ENCODE measurements at regions not wholly inside any gene's neighbourhood (a gene's known extent, or its start where the extent isn't known, plus 50 kb on each side); places are given as distances from the start of the nearest gene placed in this dataset.

DNA sequence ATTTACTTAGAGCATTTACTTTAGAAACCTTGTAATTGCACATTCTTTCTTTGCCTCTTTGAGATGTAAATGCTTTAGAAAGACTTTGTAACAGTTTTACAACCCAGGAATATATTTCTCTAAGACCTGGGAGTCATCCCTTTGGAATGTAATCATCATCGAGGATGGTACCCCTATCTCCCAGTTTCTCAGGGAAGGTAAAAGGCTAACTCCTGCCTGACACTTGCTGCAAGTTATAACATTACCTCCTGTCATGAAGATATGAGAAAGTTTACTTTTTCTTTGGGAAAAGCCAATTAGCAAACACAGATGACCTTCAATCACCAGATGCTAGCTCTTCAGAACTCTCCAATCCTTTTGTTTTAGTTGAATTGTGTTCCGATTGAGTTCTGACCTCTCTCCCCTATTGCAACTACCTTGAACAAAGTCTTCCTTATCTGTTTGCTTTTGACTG, 420.3 kb upstream of the FSIP2 start:
- Histone ChIP-seq H3K36me3 (ENCODE audit: control insufficient read depth, insufficient read depth, low read length) (no peaks in the 10 kb centered on the region), H3K9ac (ENCODE audit: insufficient read depth in 1 of 2, low read depth in 2 of 2, low read length in 2 of 2) (no peak overlapping the region), H3K9me3 (replicated peaks; ENCODE audit: control insufficient read depth, insufficient read depth, low read depth, low read length) (no peaks in the 10 kb centered on the region), H4K20me1 (replicated peaks; ENCODE audit: control insufficient read depth, insufficient read depth, low read length) (no peaks in the 10 kb centered on the region), H3K27ac (ENCODE audit: extremely low read depth, low read depth, low read length) (no peak overlapping the region), H3K4me1 (replicated peaks in 1 of 2; ENCODE audit: control insufficient read depth in 2 of 2, insufficient read depth in 2 of 2, low read length in 2 of 2) (no peaks in the 10 kb centered on the region), H3K9me1 (ENCODE audit: control insufficient read depth, insufficient read depth, low read length) (no peaks in the 10 kb centered on the region), H3K79me2 (ENCODE audit: control insufficient read depth, insufficient read depth, low read length) (no peaks in the 10 kb centered on the region), H2AFZ (ENCODE audit: low read depth, low read length) (no peak overlapping the region), H3K4me2 (ENCODE audit: insufficient read depth, low read length) (no peak overlapping the region), H3K27me3 (ENCODE audit: control insufficient read depth in 2 of 2, insufficient read depth in 2 of 2, low read length in 2 of 2) (no peaks in the 10 kb centered on the region), H3K4me3 (no peak overlapping the region)
- ChIA-PET CTCF (ENCODE audit: low intra/inter-chr PET ratio) (no interaction called here), POLR2A (no interaction called here)
- BruUV-seq (replicated peaks) = no TSS peak
- FAIRE-seq (no peak), ATAC-seq (no peak), DNase-seq (ENCODE audit: extremely low read depth in 1 of 4, low spot score in 3 of 4) (no peak)
- WGBS (ENCODE audit: insufficient coverage, low coverage, missing lambda C conversion rate) = 3% methylated on average over 2 of the region's 2 CpGs
- intact Hi-C loops (cut with micrococcal nuclease) (no loop called here), in situ Hi-C loops (cut with MboI) (no loop called here)
- TF ChIP-seq FOS (IDR thresholded peaks at IDR 0.05; ENCODE audit: extremely low read depth, insufficient read length) (no peak), SMAD2 (IDR thresholded peaks at IDR 0.05; ENCODE audit: low read depth, low read length) (no peak), SOX6 (IDR thresholded peaks at IDR 0.05) (no peak), DMBX1 (CRISPR knock-in tag; IDR thresholded peaks at IDR 0.05; ENCODE audit: borderline replicate concordance) (no peak), MECOM (CRISPR knock-in tag; IDR thresholded peaks at IDR 0.05) (no peak), SREBF1 (IDR thresholded peaks at IDR 0.05; ENCODE audit: borderline replicate concordance, low read depth, low read length) (no peak), CLOCK (CRISPR knock-in tag; IDR thresholded peaks at IDR 0.05; ENCODE audit: borderline replicate concordance) (no peak), SUPT5H (IDR thresholded peaks at IDR 0.05) (no peak), CSDE1 (IDR thresholded peaks at IDR 0.05) (no peak), PTBP1 (IDR thresholded peaks at IDR 0.05; ENCODE audit: low read depth, low read length) (no peak), MAFG (tag; conservative IDR thresholded peaks at IDR 0.05) (no peak), TOE1 (IDR thresholded peaks at IDR 0.05; ENCODE audit: borderline replicate concordance) (no peak), TOE1 (CRISPR knock-in tag; IDR thresholded peaks at IDR 0.05; ENCODE audit: borderline replicate concordance, low read depth) (no peak), XRCC5 (IDR thresholded peaks at IDR 0.05; ENCODE audit: low read depth, low read length) (no peak), ZNF12 (CRISPR knock-in tag; IDR thresholded peaks at IDR 0.05) (no peak)
- TF ChIP-seq, protein P1, sequence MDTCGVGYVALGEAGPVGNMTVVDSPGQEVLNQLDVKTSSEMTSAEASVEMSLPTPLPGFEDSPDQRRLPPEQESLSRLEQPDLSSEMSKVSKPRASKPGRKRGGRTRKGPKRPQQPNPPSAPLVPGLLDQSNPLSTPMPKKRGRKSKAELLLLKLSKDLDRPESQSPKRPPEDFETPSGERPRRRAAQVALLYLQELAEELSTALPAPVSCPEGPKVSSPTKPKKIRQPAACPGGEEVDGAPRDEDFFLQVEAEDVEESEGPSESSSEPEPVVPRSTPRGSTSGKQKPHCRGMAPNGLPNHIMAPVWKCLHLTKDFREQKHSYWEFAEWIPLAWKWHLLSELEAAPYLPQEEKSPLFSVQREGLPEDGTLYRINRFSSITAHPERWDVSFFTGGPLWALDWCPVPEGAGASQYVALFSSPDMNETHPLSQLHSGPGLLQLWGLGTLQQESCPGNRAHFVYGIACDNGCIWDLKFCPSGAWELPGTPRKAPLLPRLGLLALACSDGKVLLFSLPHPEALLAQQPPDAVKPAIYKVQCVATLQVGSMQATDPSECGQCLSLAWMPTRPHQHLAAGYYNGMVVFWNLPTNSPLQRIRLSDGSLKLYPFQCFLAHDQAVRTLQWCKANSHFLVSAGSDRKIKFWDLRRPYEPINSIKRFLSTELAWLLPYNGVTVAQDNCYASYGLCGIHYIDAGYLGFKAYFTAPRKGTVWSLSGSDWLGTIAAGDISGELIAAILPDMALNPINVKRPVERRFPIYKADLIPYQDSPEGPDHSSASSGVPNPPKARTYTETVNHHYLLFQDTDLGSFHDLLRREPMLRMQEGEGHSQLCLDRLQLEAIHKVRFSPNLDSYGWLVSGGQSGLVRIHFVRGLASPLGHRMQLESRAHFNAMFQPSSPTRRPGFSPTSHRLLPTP (IDR thresholded peaks at IDR 0.05; ENCODE audit: borderline replicate concordance, extremely low read depth, insufficient read length) = no peak
